ENCODE measurements at regions not wholly inside any gene's neighbourhood (a gene's known extent, or its start where the extent isn't known, plus 50 kb on each side); places are given as distances from the start of the nearest gene placed in this dataset.

- TF ChIP-seq POLR2A (IDR thresholded peaks at IDR 0.05) = no peak
- TF ChIP-seq CTCF (IDR thresholded peaks at IDR 0.05) = no peak
These were observed 120.2 kb upstream of the IGSF10 start for GRCh38 chr3:151581035-151581434.
